Thyroid gland (tissue), 4 donors: ENCODE measurements at regions not wholly inside any gene's neighbourhood (a gene's known extent, or its start where the extent isn't known, plus 50 kb on each side); places are given as distances from the start of the nearest gene placed in this dataset.

Experiments
- DNase-seq, 2 donors: peaks; one replicate each; pipeline ENCODE4 v3.0.0-alpha.2; 2019
- H3K27ac ChIP-seq, 3 donors: fragments of 200-600 bp; sonication (generic); 1 replicate in 2 of 3; 2 replicates in 1 of 3; pipeline ENCODE4 v1.5.1; 2016 to 2019; ENCODE audit warnings: mild to moderate bottlenecking in 1 of 3, moderate library complexity in 1 of 3
- H3K27me3 ChIP-seq: fragments of 200-600 bp; sonication (generic); one replicate; pipeline ENCODE4 v1.5.1; 2019
- H3K36me3 ChIP-seq, 2 donors: fragments of 200-600 bp; sonication (generic); one replicate each; pipeline ENCODE4 v1.5.1; 2016 to 2019
- H3K4me1 ChIP-seq, 2 donors: fragments of 200-600 bp; sonication (generic); one replicate each; pipeline ENCODE4 v1.5.1; 2017 to 2019
- H3K4me3 ChIP-seq, 3 donors: fragments of 200-600 bp; sonication (generic); replicated peaks in 1 of 3; 1 replicate in 2 of 3; 2 replicates in 1 of 3; pipeline ENCODE4 v1.5.1; 2016; ENCODE audit warnings: mild to moderate bottlenecking in 1 of 3
- H3K9me3 ChIP-seq: fragments of 200-600 bp; sonication (generic); one replicate; pipeline ENCODE4 v1.5.1; 2017
- CTCF ChIP-seq, 6 experiments: fragments of 200-600 bp in 3 of 6; fragments of 450-650 bp in 3 of 6; sonication (generic) in 3 of 6; IDR thresholded peaks; one replicate each; pipeline ENCODE4 v1.5.1; 2016 to 2019; ENCODE audit warnings: antibody characterized with exemption in 6 of 6, mild to moderate bottlenecking in 2 of 6, inconsistent platforms in 1 of 6, moderate library complexity in 1 of 6
- POLR2A ChIP-seq, 2 donors: fragments of 450-650 bp; IDR thresholded peaks; one replicate each; pipeline ENCODE4 v1.6.1; 2017; ENCODE audit warnings: antibody characterized with exemption in 2 of 2, mild to moderate bottlenecking in 2 of 2, moderate library complexity in 1 of 2
- WGBS, 2 donors: methylation state at CpG; one replicate each; pipeline ENCODE4 v1.1.5; 2017; 5-methylcytosine and 5-hydroxymethylcytosine counted together
- intact Hi-C: fragments of 100-400 bp; cut with DNase I; formaldehyde crosslinking; loops from one replicate; pipeline ENCODE4 v1.15.1; 2023

GRCh38 chr12:53806721-53807120, 54.9 kb upstream of the CISTR start:
- 21 to 38% methylated on average over 7 of the region's 7 CpGs for WGBS, 2 donors
- H3K27ac ChIP-seq, result no peak overlapping the region
- intact Hi-C loops, result no loop called here

GRCh38 chr12:53807322-53807860, 55.6 kb upstream of the CISTR start:
- WGBS, 2 donors, result 41 to 42% methylated on average over 8 of the region's 8 CpGs
- no peak overlapping the region for H3K4me3 ChIP-seq
- H3K36me3 ChIP-seq, result no peaks in the 10 kb centered on the region
- peaks cover 8 to 20% of the 10 kb centered on the region in 2 donors for H3K4me1 ChIP-seq
- peaks cover 10% of the 10 kb centered on the region for H3K27me3 ChIP-seq
- H3K9me3 ChIP-seq, result no peaks in the 10 kb centered on the region
- peak; percentile 46 to 57 for DNase-seq
- intact Hi-C loops, result no loop called here
- no peak overlapping the region for H3K27ac ChIP-seq
- no peak for TF ChIP-seq POLR2A (IDR thresholded peaks at IDR 0.05)
- no peak for TF ChIP-seq CTCF (IDR thresholded peaks at IDR 0.05)

More at GRCh38 chr12:53806721-53807120, 54.9 kb upstream of the CISTR start:
- no peaks in the 10 kb centered on the region for H3K9me3 ChIP-seq
- no peak for DNase-seq
- H3K4me3 ChIP-seq, result no peak overlapping the region
- TF ChIP-seq POLR2A (IDR thresholded peaks at IDR 0.05) (no peak), CTCF (IDR thresholded peaks at IDR 0.05) (no peak)
- H3K36me3 ChIP-seq, result no peaks in the 10 kb centered on the region
- H3K27me3 ChIP-seq, result peaks cover 10% of the 10 kb centered on the region
- peaks cover 8 to 20% of the 10 kb centered on the region in 2 donors for H3K4me1 ChIP-seq

- H3K27me3 ChIP-seq, result peaks cover 5% of the 10 kb centered on the region
- no peaks in the 10 kb centered on the region for H3K9me3 ChIP-seq
- no peak overlapping the region for H3K27ac ChIP-seq
- H3K36me3 ChIP-seq, result no peaks in the 10 kb centered on the region
- 34 to 44% methylated on average over 5 of the region's 5 CpGs for WGBS, 2 donors
- peaks cover 8 to 20% of the 10 kb centered on the region in 2 donors for H3K4me1 ChIP-seq
- intact Hi-C loops, result no loop called here
- DNase-seq, result no peak
- no peak overlapping the region for H3K4me3 ChIP-seq
- no peak for TF ChIP-seq POLR2A (IDR thresholded peaks at IDR 0.05)
- no peak for TF ChIP-seq CTCF (IDR thresholded peaks at IDR 0.05)
These were observed 56.4 kb upstream of the CISTR start for GRCh38 chr12:53808023-53808705.

GRCh38 chr12:53809005-53809404, 57.2 kb upstream of the CISTR start:
- 63 to 66% methylated on average over 3 of the region's 3 CpGs for WGBS, 2 donors
- no peak for TF ChIP-seq POLR2A (IDR thresholded peaks at IDR 0.05)
- no peak for TF ChIP-seq CTCF (IDR thresholded peaks at IDR 0.05)

GRCh38 chr12:53810950-53811349, 59.2 kb upstream of the CISTR start:
- intact Hi-C loops, result no loop called here
- TF ChIP-seq CTCF (IDR thresholded peaks at IDR 0.05) (no peak), POLR2A (IDR thresholded peaks at IDR 0.05) (no peak)
- H3K36me3 ChIP-seq, result no peaks in the 10 kb centered on the region
- 84% methylated on average over 1 of the region's 1 CpG for WGBS, 2 donors
- H3K27ac ChIP-seq, result no peak overlapping the region
- DNase-seq, result no peak
- peaks cover 4% of the 10 kb centered on the region for H3K27me3 ChIP-seq
- peaks cover 8 to 19% of the 10 kb centered on the region in 2 donors for H3K4me1 ChIP-seq
- H3K4me3 ChIP-seq, result no peak overlapping the region
- no peaks in the 10 kb centered on the region for H3K9me3 ChIP-seq

More at GRCh38 chr12:53809005-53809404, 57.2 kb upstream of the CISTR start:
- intact Hi-C loops, result no loop called here
- no peak overlapping the region for H3K4me3 ChIP-seq
- no peak overlapping the region for H3K27ac ChIP-seq
- H3K36me3 ChIP-seq, result no peaks in the 10 kb centered on the region
- H3K27me3 ChIP-seq, result peaks cover 5% of the 10 kb centered on the region
- H3K9me3 ChIP-seq, result no peaks in the 10 kb centered on the region
- peaks cover 8 to 20% of the 10 kb centered on the region in 2 donors for H3K4me1 ChIP-seq
- DNase-seq, result no peak
